BE2C (cell line): ENCODE measurements at regions not wholly inside any gene's neighbourhood (a gene's known extent, or its start where the extent isn't known, plus 50 kb on each side); places are given as distances from the start of the nearest gene placed in this dataset.

ENCODE experiments used
- DNase-seq: peaks from one replicate; pipeline ENCODE4 v3.0.0-alpha.2; 2020
- H3K27me3 ChIP-seq: fragments of 250-450 bp; sonication (Bioruptor Pico); 2 replicates; pipeline ENCODE4 v1.5.1; 2020; ENCODE audit warnings: mild to moderate bottlenecking
- H3K36me3 ChIP-seq: fragments of 250-450 bp; sonication (Bioruptor Pico); 2 replicates; pipeline ENCODE4 v1.5.1; 2020; ENCODE audit warnings: mild to moderate bottlenecking
- H3K4me1 ChIP-seq: fragments of 250-450 bp; sonication (Bioruptor Pico); 2 replicates; pipeline ENCODE4 v1.5.1; 2020
- H3K4me3 ChIP-seq: 2 replicates; pipeline ENCODE4 v1.5.1; 2011; ENCODE audit warnings: low read depth, low read length
- H3K9me3 ChIP-seq: fragments of 250-450 bp; sonication (Bioruptor Pico); 2 replicates; pipeline ENCODE4 v1.5.1; 2020
- CTCF ChIP-seq: IDR thresholded peaks from 2 replicates; pipeline ENCODE4 v1.5.1; 2012; ENCODE audit warnings: mild to moderate bottlenecking, low read depth, low read length

- no peaks in the 10 kb centered on the region for H3K36me3 ChIP-seq
- no peaks in the 10 kb centered on the region for H3K9me3 ChIP-seq
- no peak overlapping the region for H3K4me3 ChIP-seq
- no peak for DNase-seq
- TF ChIP-seq CTCF, result peak; percentile 50
- H3K27me3 ChIP-seq, result no peaks in the 10 kb centered on the region
- H3K4me1 ChIP-seq, result no peaks in the 10 kb centered on the region
Measured at GRCh38 chr18:65968239-65969004, 217.6 kb downstream of the CDH7 start.

GRCh38 chr18:65955747-65956146 is 204.9 kb downstream of the CDH7 start:
- DNase-seq, result no peak
- TF ChIP-seq CTCF, result no peak
- Histone ChIP-seq H3K9me3 (no peaks in the 10 kb centered on the region), H3K27me3 (no peaks in the 10 kb centered on the region), H3K36me3 (no peaks in the 10 kb centered on the region), H3K4me3 (no peak overlapping the region), H3K4me1 (no peaks in the 10 kb centered on the region)

- no peak for DNase-seq
- no peaks in the 10 kb centered on the region for H3K9me3 ChIP-seq
- H3K4me1 ChIP-seq, result no peaks in the 10 kb centered on the region
- no peak for TF ChIP-seq CTCF
- H3K36me3 ChIP-seq, result no peaks in the 10 kb centered on the region
- no peak overlapping the region for H3K4me3 ChIP-seq
- no peaks in the 10 kb centered on the region for H3K27me3 ChIP-seq
Measured at GRCh38 chr18:65954372-65954771, 203.6 kb downstream of the CDH7 start.

GRCh38 chr18:65946777-65947176 is 196.0 kb downstream of the CDH7 start:
- H3K27me3 ChIP-seq, result no peaks in the 10 kb centered on the region
- H3K36me3 ChIP-seq, result no peaks in the 10 kb centered on the region
- no peaks in the 10 kb centered on the region for H3K9me3 ChIP-seq
- no peak for TF ChIP-seq CTCF
- no peaks in the 10 kb centered on the region for H3K4me1 ChIP-seq
- no peak for DNase-seq
- no peak overlapping the region for H3K4me3 ChIP-seq

- Histone ChIP-seq H3K27me3 (no peaks in the 10 kb centered on the region), H3K4me3 (no peak overlapping the region), H3K36me3 (no peaks in the 10 kb centered on the region), H3K4me1 (no peaks in the 10 kb centered on the region), H3K9me3 (no peaks in the 10 kb centered on the region)
- TF ChIP-seq CTCF, result no peak
- DNase-seq, result no peak
Measured at GRCh38 chr18:65943268-65943667, 192.5 kb downstream of the CDH7 start.

GRCh38 chr18:65942854-65943253 is 192.0 kb downstream of the CDH7 start:
- DNase-seq, result no peak
- no peak overlapping the region for H3K4me3 ChIP-seq
- no peaks in the 10 kb centered on the region for H3K4me1 ChIP-seq
- no peaks in the 10 kb centered on the region for H3K27me3 ChIP-seq
- H3K9me3 ChIP-seq, result no peaks in the 10 kb centered on the region
- TF ChIP-seq CTCF, result no peak
- no peaks in the 10 kb centered on the region for H3K36me3 ChIP-seq
